Activated CD8-positive, alpha-beta T cell treated with anti-CD3 and anti-CD28 coated beads, Interleukin-2, amount 10 ng/mL, durations not matched to agents 7 days and 5 days (primary cell): ENCODE measurements at regions not wholly inside any gene's neighbourhood (a gene's known extent, or its start where the extent isn't known, plus 50 kb on each side); places are given as distances from the start of the nearest gene placed in this dataset.

Experiments used
- ATAC-seq: fragments of 150-1000 bp; cut with Tn5 transposase; one replicate; pipeline ENCODE4 v1.10.0; 2021; ENCODE audit warnings: moderate library complexity
- CTCF ChIA-PET: fragments of 350-600 bp; sonication (Branson Sonifier 250); formaldehyde crosslinking; loops from one replicate; lab custom pipeline; 2021; ENCODE audit warnings: antibody characterized with exemption; lab: Charles Lee
- POLR2A ChIA-PET: fragments of 350-600 bp; sonication (Branson Sonifier 250); formaldehyde crosslinking; loops from one replicate; lab custom pipeline; 2021; ENCODE audit warnings: antibody characterized with exemption; lab: Charles Lee
- DNase-seq: peaks from one replicate; pipeline ENCODE4 v3.0.0-alpha.2; 2020
- H3K27ac Mint-ChIP-seq: one replicate; pipeline ENCODE4 v1.8.0; 2021; ENCODE audit warnings: mild to moderate bottlenecking, mixed read lengths
- H3K27me3 Mint-ChIP-seq: one replicate; pipeline ENCODE4 v1.8.0; 2021; ENCODE audit warnings: low read depth, mixed read lengths
- H3K36me3 Mint-ChIP-seq: one replicate; pipeline ENCODE4 v1.8.0; 2021; ENCODE audit warnings: low read depth, mixed read lengths
- H3K4me1 Mint-ChIP-seq: one replicate; pipeline ENCODE4 v1.8.0; 2021; ENCODE audit warnings: low read depth, mixed read lengths
- H3K4me3 Mint-ChIP-seq: one replicate; pipeline ENCODE4 v1.8.0; 2021; ENCODE audit warnings: mild to moderate bottlenecking, mixed read lengths
- H3K9me3 Mint-ChIP-seq: one replicate; pipeline ENCODE4 v1.8.0; 2022; ENCODE audit warnings: mixed read lengths; ENCODE audit not compliant: insufficient read depth

- no peak overlapping the region for H3K27ac Mint-ChIP-seq
- no peak overlapping the region for H3K4me3 Mint-ChIP-seq
- DNase-seq (no peak), ATAC-seq (no peak)
- no peaks in the 10 kb centered on the region for H3K36me3 Mint-ChIP-seq
- no peaks in the 10 kb centered on the region for H3K27me3 Mint-ChIP-seq
- no peaks in the 10 kb centered on the region for H3K4me1 Mint-ChIP-seq
- POLR2A ChIA-PET: no interaction called here
- peaks cover 11% of the 10 kb centered on the region for H3K9me3 Mint-ChIP-seq
- CTCF ChIA-PET: no interaction called here
These were observed 164.7 kb upstream of the IRX2 start for GRCh38 chr5:2916076-2916682.

GRCh38 chr5:2914981-2915484 is 163.6 kb upstream of the IRX2 start:
- Mint-ChIP-seq H3K27me3 (no peaks in the 10 kb centered on the region), H3K36me3 (no peaks in the 10 kb centered on the region), H3K27ac (no peak overlapping the region), H3K4me1 (no peaks in the 10 kb centered on the region), H3K9me3 (peaks cover 11% of the 10 kb centered on the region), H3K4me3 (no peak overlapping the region)
- no peak for DNase-seq
- no peak for ATAC-seq
- ChIA-PET CTCF (no interaction called here), POLR2A (no interaction called here)

GRCh38 chr5:2914022-2914661 is 162.7 kb upstream of the IRX2 start:
- Mint-ChIP-seq H3K9me3 (peaks cover 11% of the 10 kb centered on the region), H3K27ac (no peak overlapping the region), H3K27me3 (no peaks in the 10 kb centered on the region), H3K4me3 (no peak overlapping the region), H3K36me3 (no peaks in the 10 kb centered on the region), H3K4me1 (no peaks in the 10 kb centered on the region)
- POLR2A ChIA-PET: no interaction called here
- no peak for DNase-seq
- ATAC-seq: no peak
- CTCF ChIA-PET: no interaction called here

GRCh38 chr5:2913281-2913680 is 161.8 kb upstream of the IRX2 start:
- Mint-ChIP-seq H3K36me3 (no peaks in the 10 kb centered on the region), H3K27ac (no peak overlapping the region), H3K9me3 (peaks cover 7% of the 10 kb centered on the region), H3K4me1 (no peaks in the 10 kb centered on the region), H3K4me3 (no peak overlapping the region), H3K27me3 (no peaks in the 10 kb centered on the region)
- ATAC-seq (no peak), DNase-seq (no peak)
- ChIA-PET POLR2A (no interaction called here), CTCF (no interaction called here)

GRCh38 chr5:2912741-2913140 is 161.3 kb upstream of the IRX2 start:
- Mint-ChIP-seq H3K4me3 (no peak overlapping the region), H3K27ac (no peak overlapping the region), H3K9me3 (peaks cover 7% of the 10 kb centered on the region), H3K27me3 (no peaks in the 10 kb centered on the region), H3K36me3 (no peaks in the 10 kb centered on the region), H3K4me1 (no peaks in the 10 kb centered on the region)
- CTCF ChIA-PET: no interaction called here
- no peak for ATAC-seq
- POLR2A ChIA-PET: no interaction called here
- DNase-seq: no peak

GRCh38 chr5:2910401-2911175 is 159.1 kb upstream of the IRX2 start:
- ATAC-seq (no peak), DNase-seq (no peak)
- no peaks in the 10 kb centered on the region for H3K9me3 Mint-ChIP-seq
- no peaks in the 10 kb centered on the region for H3K36me3 Mint-ChIP-seq
- no peaks in the 10 kb centered on the region for H3K27me3 Mint-ChIP-seq
- POLR2A ChIA-PET: no interaction called here
- H3K27ac Mint-ChIP-seq: no peak overlapping the region
- CTCF ChIA-PET: no interaction called here
- no peaks in the 10 kb centered on the region for H3K4me1 Mint-ChIP-seq
- H3K4me3 Mint-ChIP-seq: no peak overlapping the region

GRCh38 chr5:2909035-2909434 is 157.6 kb upstream of the IRX2 start:
- H3K36me3 Mint-ChIP-seq: no peaks in the 10 kb centered on the region
- no peaks in the 10 kb centered on the region for H3K4me1 Mint-ChIP-seq
- DNase-seq (no peak), ATAC-seq (no peak)
- no peaks in the 10 kb centered on the region for H3K27me3 Mint-ChIP-seq
- H3K27ac Mint-ChIP-seq: no peak overlapping the region
- CTCF ChIA-PET: no interaction called here
- H3K9me3 Mint-ChIP-seq: no peaks in the 10 kb centered on the region
- POLR2A ChIA-PET: no interaction called here
- H3K4me3 Mint-ChIP-seq: no peak overlapping the region

- H3K27me3 Mint-ChIP-seq: no peaks in the 10 kb centered on the region
- no peaks in the 10 kb centered on the region for H3K4me1 Mint-ChIP-seq
- DNase-seq (no peak), ATAC-seq (no peak)
- H3K36me3 Mint-ChIP-seq: no peaks in the 10 kb centered on the region
- no peak overlapping the region for H3K4me3 Mint-ChIP-seq
- POLR2A ChIA-PET: no interaction called here
- no peak overlapping the region for H3K27ac Mint-ChIP-seq
- CTCF ChIA-PET: no interaction called here
- no peaks in the 10 kb centered on the region for H3K9me3 Mint-ChIP-seq
These were observed 156.6 kb upstream of the IRX2 start for GRCh38 chr5:2908086-2908485.

- H3K4me3 Mint-ChIP-seq: no peak overlapping the region
- DNase-seq (no peak), ATAC-seq (no peak)
- CTCF ChIA-PET: no interaction called here
- no peaks in the 10 kb centered on the region for H3K27me3 Mint-ChIP-seq
- H3K9me3 Mint-ChIP-seq: no peaks in the 10 kb centered on the region
- H3K27ac Mint-ChIP-seq: no peak overlapping the region
- no peaks in the 10 kb centered on the region for H3K36me3 Mint-ChIP-seq
- POLR2A ChIA-PET: no interaction called here
- H3K4me1 Mint-ChIP-seq: no peaks in the 10 kb centered on the region
These were observed 155.0 kb upstream of the IRX2 start for GRCh38 chr5:2906302-2907090.

GRCh38 chr5:2905741-2906140 is 154.3 kb upstream of the IRX2 start:
- no peak overlapping the region for H3K4me3 Mint-ChIP-seq
- CTCF ChIA-PET: no interaction called here

GRCh38 chr5:2904956-2905355 is 153.5 kb upstream of the IRX2 start:
- Mint-ChIP-seq H3K4me1 (no peaks in the 10 kb centered on the region), H3K9me3 (no peaks in the 10 kb centered on the region), H3K27ac (no peak overlapping the region), H3K36me3 (no peaks in the 10 kb centered on the region), H3K27me3 (no peaks in the 10 kb centered on the region), H3K4me3 (no peak overlapping the region)
- CTCF ChIA-PET: no interaction called here
- DNase-seq (no peak), ATAC-seq (no peak)
- POLR2A ChIA-PET: no interaction called here

More at GRCh38 chr5:2905741-2906140, 154.3 kb upstream of the IRX2 start:
- Mint-ChIP-seq H3K4me1 (no peaks in the 10 kb centered on the region), H3K27ac (no peak overlapping the region), H3K9me3 (no peaks in the 10 kb centered on the region), H3K27me3 (no peaks in the 10 kb centered on the region), H3K36me3 (no peaks in the 10 kb centered on the region)
- DNase-seq (no peak), ATAC-seq (no peak)
- POLR2A ChIA-PET: no interaction called here

GRCh38 chr5:2904399-2904798 is 152.9 kb upstream of the IRX2 start:
- no peaks in the 10 kb centered on the region for H3K36me3 Mint-ChIP-seq
- ATAC-seq (no peak), DNase-seq (no peak)
- no peaks in the 10 kb centered on the region for H3K27me3 Mint-ChIP-seq
- no peaks in the 10 kb centered on the region for H3K4me1 Mint-ChIP-seq
- ChIA-PET POLR2A (no interaction called here), CTCF (no interaction called here)
- no peaks in the 10 kb centered on the region for H3K9me3 Mint-ChIP-seq
- no peak overlapping the region for H3K4me3 Mint-ChIP-seq
- H3K27ac Mint-ChIP-seq: no peak overlapping the region
